SK-N-SH (cell line): ENCODE measurements at regions not wholly inside any gene's neighbourhood (a gene's known extent, or its start where the extent isn't known, plus 50 kb on each side); places are given as distances from the start of the nearest gene placed in this dataset.

Experiments used
- CTCF ChIA-PET: fragments of 300-600, 350-600 bp; formaldehyde crosslinking; extraction: SDS; loops from one replicate; lab custom pipeline; 2021; lab: Yijun Ruan, JAX
- POLR2A ChIA-PET: fragments of 350-600 bp; sonication (Branson Sonifier 250); formaldehyde crosslinking; extraction: SDS; loops from one replicate; lab custom pipeline; 2020; ENCODE audit warnings: antibody characterized with exemption, inconsistent platforms; lab: Yijun Ruan, JAX
- DNase-seq: peaks from one replicate; pipeline ENCODE4 v3.0.0; 2012
- H2AFZ ChIP-seq: fragments of 200-600 bp; sonication (generic); 2 replicates; pipeline ENCODE4 v1.8.1; 2016; ENCODE audit warnings: antibody characterized with exemption, mild to moderate bottlenecking, low read depth
- H3F3A ChIP-seq: fragments of 200-600 bp; sonication (generic); replicated peaks from 2 replicates; pipeline ENCODE3; 2016; ENCODE audit warnings: antibody characterized with exemption, mild to moderate bottlenecking; ENCODE audit not compliant: insufficient read depth
- H3K27ac ChIP-seq, 2 experiments: fragments of 200-500 bp in 1 of 2; fragments of 200-600 bp in 1 of 2; sonication (Bioruptor generic) in 1 of 2; sonication (generic), shearing (Covaris generic) in 1 of 2; 2 replicates each; pipeline versions ENCODE4 v1.5.1 to v1.6.1; 2014 to 2016; ENCODE audit warnings: low read depth in 2 of 2, inconsistent platforms in 1 of 2, low read length in 1 of 2, mild to moderate bottlenecking in 1 of 2, mixed read lengths in 1 of 2
- H3K27me3 ChIP-seq: fragments of 200-600 bp; sonication (generic), shearing (Covaris generic); 2 replicates; pipeline ENCODE4 v1.6.1; 2016; ENCODE audit warnings: mixed run types; ENCODE audit not compliant: insufficient read depth
- H3K36me3 ChIP-seq, 2 experiments: fragments of 200-500 bp in 1 of 2; fragments of 200-600 bp in 1 of 2; sonication (Bioruptor generic) in 1 of 2; sonication (generic) in 1 of 2; replicated peaks in 1 of 2; 2 replicates each; pipeline versions ENCODE3 to v1.5.1; 2014 to 2016; ENCODE audit warnings: low read length in 1 of 2, mild to moderate bottlenecking in 1 of 2; ENCODE audit not compliant: insufficient read depth in 2 of 2, control insufficient read depth in 1 of 2
- H3K4me1 ChIP-seq, 2 experiments: fragments of 200-500 bp in 1 of 2; fragments of 200-600 bp in 1 of 2; sonication (Bioruptor generic) in 1 of 2; sonication (generic), shearing (Covaris generic) in 1 of 2; 2 replicates each; pipeline versions ENCODE4 v1.5.1 to v1.6.1; 2014 to 2016; ENCODE audit warnings: low read depth in 1 of 2, low read length in 1 of 2, mixed run types in 1 of 2; ENCODE audit not compliant: insufficient read depth in 2 of 2, control insufficient read depth in 1 of 2
- H3K4me2 ChIP-seq: fragments of 200-600 bp; sonication (generic), shearing (Covaris generic); 2 replicates; pipeline ENCODE4 v1.6.1; 2017; ENCODE audit warnings: mixed run types
- H3K4me3 ChIP-seq, 2 experiments: fragments of 200-500 bp in 1 of 2; fragments of 200-600 bp in 1 of 2; sonication (Bioruptor generic) in 1 of 2; sonication (generic), shearing (Covaris generic) in 1 of 2; 2 replicates each; pipeline versions ENCODE4 v1.5.1 to v1.8.1; 2014 to 2016; ENCODE audit warnings: low read depth in 2 of 2, inconsistent platforms in 1 of 2, low read length in 1 of 2, mild to moderate bottlenecking in 1 of 2, mixed read lengths in 1 of 2, moderate library complexity in 1 of 2
- H3K79me2 ChIP-seq: fragments of 200-600 bp; sonication (generic); 2 replicates; pipeline ENCODE4 v1.8.1; 2017; ENCODE audit warnings: mild to moderate bottlenecking; ENCODE audit not compliant: insufficient read depth
- H3K9ac ChIP-seq: fragments of 200-600 bp; sonication (generic); 2 replicates; pipeline ENCODE4 v1.6.1; 2017; ENCODE audit warnings: mixed run types
- H3K9me2 ChIP-seq: fragments of 200-600 bp; sonication (generic); 2 replicates; pipeline ENCODE4 v1.6.1; 2017; ENCODE audit warnings: mixed run types
- H3K9me3 ChIP-seq: fragments of 200-600 bp; sonication (generic); 2 replicates; pipeline ENCODE4 v1.6.1; 2017; ENCODE audit warnings: mixed run types, mild to moderate bottlenecking, moderate library complexity
- H4K20me1 ChIP-seq: fragments of 200-600 bp; sonication (generic); 2 replicates; pipeline ENCODE4 v1.6.1; 2017; ENCODE audit warnings: mild to moderate bottlenecking, mixed run types; ENCODE audit not compliant: insufficient read depth
- CHD2 ChIP-seq: fragments of 150-350 bp; IDR thresholded peaks from 2 replicates; pipeline ENCODE4 v1.6.1; 2018; ENCODE audit warnings: low read length; ENCODE audit not compliant: partially characterized antibody
- CTCF ChIP-seq: fragments of 200-600 bp; sonication (generic); IDR thresholded peaks from 2 replicates; pipeline ENCODE4 v1.6.1; 2017; ENCODE audit warnings: antibody characterized with exemption, mild to moderate bottlenecking, moderate library complexity
- ELF1 ChIP-seq: IDR thresholded peaks from 2 replicates; pipeline ENCODE4 v1.4.0; 2012
- FOSL2 ChIP-seq: IDR thresholded peaks from 2 replicates; pipeline ENCODE4 v1.4.0; 2012; ENCODE audit warnings: low read depth, mild to moderate bottlenecking, moderate library complexity, borderline replicate concordance
- FOXJ3 ChIP-seq: sonication (generic); formaldehyde crosslinking; IDR thresholded peaks from 2 replicates; pipeline ENCODE4 v1.5.1; 2020; ENCODE audit warnings: mild to moderate bottlenecking, missing genetic modification reagents
- GATA2 ChIP-seq: sonication (generic); formaldehyde crosslinking; IDR thresholded peaks from 2 replicates; pipeline ENCODE4 v1.5.0; 2020; ENCODE audit warnings: mild to moderate bottlenecking, missing genetic modification reagents
- MAX ChIP-seq: IDR thresholded peaks from 2 replicates; pipeline ENCODE4 v1.4.0; 2012; ENCODE audit warnings: low read depth
- NFIC ChIP-seq: IDR thresholded peaks from 2 replicates; pipeline ENCODE4 v1.4.0; 2012; ENCODE audit warnings: borderline replicate concordance
- POLR2AphosphoS5 ChIP-seq: IDR thresholded peaks from 2 replicates; pipeline ENCODE4 v1.6.1; 2012; ENCODE audit warnings: low read depth, low read length
- RAD21 ChIP-seq: IDR thresholded peaks from 2 replicates; pipeline ENCODE4 v1.6.1; 2012; ENCODE audit warnings: mild to moderate bottlenecking, low read length
- RCOR1 ChIP-seq: fragments of 150-350 bp; IDR thresholded peaks from 2 replicates; pipeline ENCODE4 v1.6.1; 2017; ENCODE audit warnings: antibody characterized with exemption, low read length
- RFX5 ChIP-seq: IDR thresholded peaks from 2 replicates; pipeline ENCODE4 v1.6.1; 2012; ENCODE audit warnings: mild to moderate bottlenecking, improper control_type of control experiment, low read length
- SIN3A ChIP-seq: IDR thresholded peaks from 2 replicates; pipeline ENCODE4 v1.6.1; 2012; ENCODE audit warnings: low read depth, mild to moderate bottlenecking, low read length, moderate library complexity, borderline replicate concordance
- TAF1 ChIP-seq: IDR thresholded peaks from 2 replicates; pipeline ENCODE4 v1.6.1; 2012; ENCODE audit warnings: low read depth, mild to moderate bottlenecking, low read length, moderate library complexity, borderline replicate concordance
- TEAD4 ChIP-seq: IDR thresholded peaks from 2 replicates; pipeline ENCODE4 v1.4.0; 2012; ENCODE audit warnings: mild to moderate bottlenecking, borderline replicate concordance; ENCODE audit not compliant: insufficient read depth
- USF1 ChIP-seq: IDR thresholded peaks from 2 replicates; pipeline ENCODE4 v1.4.0; 2012; ENCODE audit warnings: low read depth, borderline replicate concordance
- YY1 ChIP-seq: IDR thresholded peaks from 2 replicates; pipeline ENCODE4 v1.4.0; 2012; ENCODE audit warnings: low read depth, mild to moderate bottlenecking
- ZBTB33 ChIP-seq: IDR thresholded peaks from 2 replicates; pipeline ENCODE4 v1.4.0; 2012; ENCODE audit warnings: low read depth, borderline replicate concordance
- WGBS: methylation state at CpG from one replicate; pipeline ENCODE4 v1.1.6; 2017; ENCODE audit warnings: low lambda C conversion rate; 5-methylcytosine and 5-hydroxymethylcytosine counted together

GRCh38 chr13:31476266-31476665 lies 263.1 kb upstream of the RXFP2 start:
- Histone ChIP-seq H3K9ac (no peak overlapping the region), H3F3A (no peaks in the 10 kb centered on the region), H3K9me2 (no peaks in the 10 kb centered on the region), H3K79me2 (no peaks in the 10 kb centered on the region), H3K4me3 (no peak overlapping the region), H3K36me3 (no peaks in the 10 kb centered on the region), H4K20me1 (no peaks in the 10 kb centered on the region), H3K4me1 (no peaks in the 10 kb centered on the region; a peak in 2 of 4 replicates), H3K27ac (no peak overlapping the region), H3K9me3 (no peaks in the 10 kb centered on the region), H3K27me3 (no peaks in the 10 kb centered on the region), H2AFZ (no peak overlapping the region), H3K4me2 (no peak overlapping the region)
- DNase-seq: peak; percentile 16
- WGBS: 47% methylated on average over 6 of the region's 6 CpGs
- POLR2A ChIA-PET: no interaction called here
- TF ChIP-seq FOSL2: no peak
- TF ChIP-seq CHD2: no peak
- TF ChIP-seq MAX: no peak
- no peak for TF ChIP-seq ZBTB33
- TF ChIP-seq ELF1: no peak
- TF ChIP-seq GATA2 (CRISPR knock-in tag): no peak
- no peak for TF ChIP-seq USF1
- TF ChIP-seq RCOR1: no peak
- TF ChIP-seq NFIC: no peak
- TF ChIP-seq TAF1: no peak
- no peak for TF ChIP-seq POLR2AphosphoS5
- no peak for TF ChIP-seq FOXJ3
- TF ChIP-seq RFX5: no peak
- TF ChIP-seq RAD21: no peak
- TF ChIP-seq YY1: no peak
- TF ChIP-seq SIN3A: no peak
- CTCF ChIA-PET: interaction anchor here (0.8 to 1.4 kb wide), 4 partner anchors 9 to 265 kb away, joined by 3 to 4 read pairs (median 4); no protein-coding TSS in a partner anchor

GRCh38 chr13:31476753-31477152 lies 262.6 kb upstream of the RXFP2 start:
- CTCF ChIA-PET: interaction anchor here (0.5 to 1.4 kb wide), 6 partner anchors 8 to 259 kb away, joined by 3 to 4 read pairs (median 3); no protein-coding TSS in a partner anchor
- H3K9me2 ChIP-seq: no peaks in the 10 kb centered on the region
- H3K79me2 ChIP-seq: no peaks in the 10 kb centered on the region
- no peaks in the 10 kb centered on the region; a peak in 2 of 4 replicates for H3K4me1 ChIP-seq
- no peaks in the 10 kb centered on the region for H3K9me3 ChIP-seq
- no peaks in the 10 kb centered on the region for H4K20me1 ChIP-seq
- no peaks in the 10 kb centered on the region for H3F3A ChIP-seq
- H2AFZ ChIP-seq: no peak overlapping the region
- H3K4me3 ChIP-seq: no peak overlapping the region
- H3K36me3 ChIP-seq: no peaks in the 10 kb centered on the region
- no peak overlapping the region for H3K27ac ChIP-seq
- H3K9ac ChIP-seq: no peak overlapping the region
- TF ChIP-seq TEAD4 (no peak), CTCF (peak; percentile 13; the same call in 1 of the 2 replicates), ZBTB33 (no peak)
- TF ChIP-seq, all 33 proteins: peak for 1
- 21% methylated on average over 2 of the region's 2 CpGs for WGBS
- no peak overlapping the region for H3K4me2 ChIP-seq
- DNase-seq: no peak
- H3K27me3 ChIP-seq: no peaks in the 10 kb centered on the region
- POLR2A ChIA-PET: no interaction called here
